ENCODE measurements at regions not wholly inside any gene's neighbourhood (a gene's known extent, or its start where the extent isn't known, plus 50 kb on each side); places are given as distances from the start of the nearest gene placed in this dataset.

GRCh38 chr1:244230470-244230869 is 179.4 kb downstream of the ZBTB18 start:
- TF ChIP-seq ZZZ3 (IDR thresholded peaks at IDR 0.05; ENCODE audit: control insufficient read depth, insufficient read length, low read depth) (no peak), CTCF (IDR thresholded peaks at IDR 0.05 in 2 of 3, conservative IDR thresholded peaks at IDR 0.05 in 1 of 3; ENCODE audit: control insufficient read depth in 2 of 3, extremely low read depth in 1 of 3, insufficient read depth in 1 of 3, low read depth in 3 of 3, low read length in 3 of 3) (no peak)
